ENCODE measurements at regions not wholly inside any gene's neighbourhood (a gene's known extent, or its start where the extent isn't known, plus 50 kb on each side); places are given as distances from the start of the nearest gene placed in this dataset.
"Not testable (repeated sequence)": the region's sequence is repeated elsewhere in the genome, so short reads cannot be mapped to it uniquely, and the experiment has no call there.

DNA sequence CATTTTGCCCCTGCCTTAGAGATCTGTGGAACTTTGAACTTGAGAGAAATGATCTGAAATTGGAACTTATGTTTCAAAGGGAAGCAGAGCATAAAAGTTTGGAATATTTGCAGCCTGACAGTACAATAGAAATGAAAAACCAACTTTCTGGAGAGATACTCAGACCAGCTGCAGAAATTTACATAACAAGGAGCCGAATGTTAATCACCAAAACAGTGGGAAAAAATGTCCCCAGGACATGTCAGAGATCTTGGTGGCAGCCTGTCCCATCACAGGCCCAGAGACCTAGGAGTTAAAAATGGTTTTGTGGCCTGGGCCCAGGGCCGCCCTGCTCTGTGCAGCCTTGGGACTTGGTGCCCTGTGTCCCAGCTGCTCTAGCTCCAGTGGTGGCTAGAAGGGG lies 94.8 kb downstream of the CDRT15L2 start:
- TF ChIP-seq EZH2phosphoT487 (IDR thresholded peaks at IDR 0.05; ENCODE audit: insufficient read depth, low read depth); EZH2 (IDR thresholded peaks at IDR 0.05; ENCODE audit: insufficient read depth, poor library complexity, severe bottlenecking): not testable (repeated sequence)

All from GM23248 (cell line).